Skeletal muscle satellite cell (primary cell): ENCODE measurements at regions not wholly inside any gene's neighbourhood (a gene's known extent, or its start where the extent isn't known, plus 50 kb on each side); places are given as distances from the start of the nearest gene placed in this dataset.
"Not testable (repeated sequence)": the region's sequence is repeated elsewhere in the genome, so short reads cannot be mapped to it uniquely, and the experiment has no call there.

Experiments used
- H3K27me3 ChIP-seq: 2 replicates; pipeline ENCODE4 v1.7.0; 2013; ENCODE audit warnings: low read length; ENCODE audit not compliant: control insufficient read depth, insufficient read depth
- H3K36me3 ChIP-seq: 2 replicates; pipeline ENCODE4 v1.7.0; 2013; ENCODE audit warnings: mild to moderate bottlenecking, control low read depth, low read length; ENCODE audit not compliant: insufficient read depth
- H3K4me1 ChIP-seq: 2 replicates; pipeline ENCODE4 v1.7.0; 2013; ENCODE audit warnings: low read length; ENCODE audit not compliant: control insufficient read depth, insufficient read depth
- H3K4me2 ChIP-seq: 2 replicates; pipeline ENCODE4 v1.7.0; 2013; ENCODE audit warnings: mild to moderate bottlenecking, low read length
- H3K4me3 ChIP-seq: 2 replicates; pipeline ENCODE4 v1.7.0; 2013; ENCODE audit warnings: low read length
- H3K9ac ChIP-seq: 2 replicates; pipeline ENCODE4 v1.7.0; 2013; ENCODE audit warnings: mild to moderate bottlenecking, low read depth, low read length, moderate library complexity
- H3K9me3 ChIP-seq: replicated peaks from 2 replicates; pipeline ENCODE4 v1.7.0; 2013; ENCODE audit warnings: mild to moderate bottlenecking, control low read depth, low read length

DNA sequence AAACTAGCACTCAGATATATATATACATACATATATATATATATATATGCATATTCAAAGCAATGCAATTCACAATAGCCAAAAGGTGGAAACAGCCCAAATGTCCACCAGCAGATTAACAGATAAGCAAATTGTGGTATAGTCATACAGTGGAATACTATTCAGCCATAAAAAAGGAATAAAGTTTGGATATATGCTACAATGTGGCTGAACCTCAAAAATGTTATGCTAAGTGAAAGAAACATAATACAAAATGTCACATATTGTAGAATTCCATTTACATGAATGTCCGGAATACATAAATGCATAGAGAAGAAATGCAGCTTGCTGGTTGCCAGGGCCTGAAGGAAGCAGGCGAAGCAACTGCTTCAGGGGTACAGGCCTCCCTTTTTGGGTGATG lies 143.4 kb downstream of the ATPSCKMT start:
- Histone ChIP-seq H3K4me3 (no peak overlapping the region), H3K9ac (no peak overlapping the region), H3K4me1 (no peaks in the 10 kb centered on the region), H3K27me3 (peaks cover 5% of the 10 kb centered on the region), H3K9me3 (no peaks in the 10 kb centered on the region), H3K4me2 (no peak overlapping the region), H3K36me3 (no peaks in the 10 kb centered on the region)

DNA sequence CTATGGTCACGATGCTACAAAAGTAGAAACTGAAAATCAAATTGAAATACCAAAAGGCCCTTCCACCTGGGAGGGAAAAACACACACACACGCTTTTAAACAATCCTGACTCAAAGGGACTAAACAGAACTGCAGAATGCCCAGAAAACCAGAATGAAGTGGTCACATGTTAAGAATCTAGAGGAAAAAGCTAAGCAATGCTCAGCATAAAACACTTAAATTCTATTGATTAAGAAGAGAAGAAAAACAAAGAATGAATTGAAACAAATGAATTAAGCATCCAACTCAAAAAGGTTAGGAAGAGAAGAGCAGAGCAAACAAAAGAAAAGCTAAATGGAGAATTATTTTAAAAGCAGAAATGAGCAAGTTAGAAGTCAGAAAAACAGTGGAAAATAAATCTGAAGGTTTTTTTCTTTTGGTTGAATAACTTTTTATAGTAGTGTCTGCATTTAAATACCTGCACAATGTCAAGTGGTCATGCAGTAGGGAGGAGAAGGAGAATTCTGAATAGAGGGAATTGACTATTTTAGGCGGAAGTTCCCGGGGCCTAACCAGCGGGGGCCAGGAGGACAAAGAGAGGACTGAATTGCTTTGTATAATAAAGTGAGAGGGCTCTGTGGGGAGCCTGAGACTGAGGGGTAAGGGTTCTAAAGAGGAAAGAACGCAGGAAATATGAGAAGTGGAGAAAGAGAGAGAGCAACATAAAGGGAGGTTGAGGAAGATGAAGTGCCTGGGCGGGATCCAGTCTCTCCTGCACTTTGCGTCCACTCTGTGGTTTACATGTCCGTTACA lies 146.8 kb downstream of the ATPSCKMT start:
- Histone ChIP-seq H3K4me3 (no peak overlapping the region), H3K4me1 (no peaks in the 10 kb centered on the region), H3K36me3 (no peaks in the 10 kb centered on the region)

DNA sequence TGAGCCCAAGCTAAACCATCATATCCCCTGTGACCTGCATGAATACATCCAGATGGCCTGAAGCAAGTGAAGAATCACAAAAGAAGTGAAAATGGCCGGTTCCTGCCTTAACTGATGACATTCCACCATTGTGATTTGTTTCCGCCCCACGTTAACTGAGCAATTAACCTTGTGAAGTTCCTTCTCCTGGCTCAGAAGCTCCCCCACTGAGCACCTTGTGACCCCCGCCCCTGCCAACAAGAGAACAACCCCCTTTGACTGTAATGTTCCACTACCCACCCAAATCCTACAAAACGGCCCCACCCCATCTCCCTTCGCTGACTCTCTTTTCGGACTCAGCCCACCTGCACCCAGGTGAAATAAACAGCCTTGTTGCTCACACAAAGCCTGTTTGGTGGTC lies 147.5 kb downstream of the ATPSCKMT start:
- not testable (repeated sequence) for H3K27me3 ChIP-seq, H3K4me1 ChIP-seq

More for the DNA sequence above, 146.8 kb downstream of the ATPSCKMT start:
- Histone ChIP-seq H3K4me2 (no peak overlapping the region), H3K9ac (no peak overlapping the region), H3K27me3 (no peaks in the 10 kb centered on the region), H3K9me3 (no peaks in the 10 kb centered on the region)

DNA sequence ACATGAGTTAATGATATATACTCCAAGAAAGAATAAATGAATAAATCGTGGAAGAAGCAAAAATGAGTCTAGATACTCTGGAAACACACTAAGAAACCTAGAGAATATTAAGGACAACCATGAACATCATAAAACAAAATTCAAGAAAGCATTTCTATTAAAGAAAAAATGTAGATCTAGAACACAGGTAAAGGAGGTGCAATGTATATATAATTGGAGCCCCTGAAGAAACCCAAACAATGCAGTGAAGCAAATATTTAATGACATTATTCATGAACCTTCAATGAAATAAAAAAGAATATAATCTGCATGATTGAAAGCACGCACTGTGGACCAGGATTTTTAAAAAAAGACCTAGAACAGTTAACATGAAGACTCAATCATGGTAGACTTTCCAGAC lies 150.1 kb downstream of the ATPSCKMT start:
- no peak overlapping the region for H3K4me2 ChIP-seq
- no peak overlapping the region for H3K4me3 ChIP-seq
- no peaks in the 10 kb centered on the region for H3K9me3 ChIP-seq
- no peak overlapping the region for H3K9ac ChIP-seq
- H3K27me3 ChIP-seq, result no peaks in the 10 kb centered on the region
- H3K4me1 ChIP-seq, result no peaks in the 10 kb centered on the region
- H3K36me3 ChIP-seq, result no peaks in the 10 kb centered on the region

More for the DNA sequence above, 147.5 kb downstream of the ATPSCKMT start:
- H3K4me2 ChIP-seq, H3K4me3 ChIP-seq, H3K9ac ChIP-seq, H3K36me3 ChIP-seq, H3K9me3 ChIP-seq: not testable (repeated sequence)

DNA sequence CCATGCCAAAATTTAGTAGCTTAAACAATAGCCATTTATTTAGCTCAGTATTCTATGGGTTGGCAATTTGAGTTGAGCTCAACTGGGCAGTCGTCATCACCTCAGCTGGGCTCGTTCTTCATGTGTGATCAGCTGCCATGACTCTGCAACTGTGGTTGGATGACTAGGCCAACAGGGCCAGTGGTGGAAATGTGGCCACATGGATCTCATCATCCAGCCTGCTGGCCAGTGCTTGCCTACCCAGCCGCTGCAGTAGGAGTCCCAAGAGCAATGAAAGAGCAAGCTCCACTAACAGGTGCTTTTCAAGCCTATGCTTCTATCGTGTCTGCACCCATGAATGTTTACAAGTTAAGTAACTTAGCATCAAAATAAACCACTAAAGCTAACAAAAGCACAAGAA lies 158.0 kb downstream of the ATPSCKMT start:
- H3K4me1 ChIP-seq, result no peaks in the 10 kb centered on the region
- no peaks in the 10 kb centered on the region for H3K27me3 ChIP-seq
- no peak overlapping the region for H3K9ac ChIP-seq
- H3K4me2 ChIP-seq, result no peak overlapping the region
- H3K9me3 ChIP-seq, result no peaks in the 10 kb centered on the region
- H3K4me3 ChIP-seq, result no peak overlapping the region
- H3K36me3 ChIP-seq, result no peaks in the 10 kb centered on the region

DNA sequence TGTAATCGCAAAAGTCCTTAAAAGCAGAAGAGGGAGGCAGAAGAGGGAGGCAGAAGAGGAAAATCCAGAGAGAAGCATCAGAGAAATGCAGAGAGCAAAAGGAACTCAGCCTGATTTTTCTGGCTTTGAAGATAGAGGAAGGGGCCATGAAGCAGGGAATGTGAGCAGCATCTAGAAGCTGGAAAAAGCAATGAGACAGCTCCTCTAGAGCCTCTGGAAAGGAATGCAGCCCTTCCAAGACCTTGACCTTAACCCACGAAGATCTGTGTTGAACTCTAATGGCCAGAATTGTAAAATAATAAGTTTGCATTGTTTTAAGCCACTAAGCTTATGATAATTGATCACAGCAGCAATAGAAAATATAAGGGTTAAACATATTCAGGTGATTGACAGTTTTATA lies 159.6 kb downstream of the ATPSCKMT start:
- no peak overlapping the region for H3K4me2 ChIP-seq
- no peaks in the 10 kb centered on the region for H3K27me3 ChIP-seq
- no peak overlapping the region for H3K4me3 ChIP-seq
- H3K4me1 ChIP-seq, result no peaks in the 10 kb centered on the region
- H3K36me3 ChIP-seq, result no peaks in the 10 kb centered on the region
- H3K9ac ChIP-seq, result no peak overlapping the region
- no peaks in the 10 kb centered on the region for H3K9me3 ChIP-seq

DNA sequence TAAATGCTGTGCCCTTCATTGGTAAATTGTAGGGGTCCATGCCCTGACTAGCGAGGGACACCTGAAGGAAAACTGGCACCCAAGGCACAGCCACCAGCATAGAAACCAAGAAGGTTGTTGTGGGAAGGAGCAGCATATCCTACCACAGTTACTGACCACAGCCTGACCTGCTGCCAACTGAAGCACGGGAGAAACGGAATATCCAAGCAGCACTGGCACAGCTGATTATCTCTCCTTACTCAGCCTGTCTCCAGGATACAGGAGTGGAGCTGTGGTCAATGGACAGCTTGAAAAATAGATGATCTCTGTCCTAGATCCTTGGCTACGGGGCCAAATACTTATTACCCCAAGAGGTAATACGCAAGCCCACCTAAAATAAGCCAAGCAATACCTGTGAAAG lies 164.5 kb downstream of the ATPSCKMT start:
- H3K4me2 ChIP-seq, result no peak overlapping the region
- H3K9me3 ChIP-seq, result no peaks in the 10 kb centered on the region
- no peak overlapping the region for H3K4me3 ChIP-seq
- H3K4me1 ChIP-seq, result no peaks in the 10 kb centered on the region
- H3K27me3 ChIP-seq, result peaks cover 3% of the 10 kb centered on the region
- no peak overlapping the region for H3K9ac ChIP-seq
- H3K36me3 ChIP-seq, result no peaks in the 10 kb centered on the region

DNA sequence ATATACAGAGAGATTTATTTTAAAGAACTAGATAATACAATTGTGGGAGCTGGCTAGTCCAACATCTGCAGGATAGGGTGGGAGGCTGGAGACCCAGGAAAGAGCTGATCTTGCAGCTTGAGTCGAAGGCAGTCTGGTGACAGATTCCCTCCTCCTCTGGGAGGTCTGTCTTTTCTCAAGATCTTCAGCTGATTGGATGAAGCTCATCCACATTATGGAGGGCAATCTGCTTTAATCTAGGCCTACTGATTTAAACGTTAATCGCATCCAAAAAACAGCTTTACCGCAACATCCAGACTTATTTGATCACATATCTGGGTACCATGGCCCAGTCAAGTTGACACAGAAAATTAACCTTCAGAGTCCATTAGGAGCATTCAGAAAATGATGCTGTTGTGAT lies 168.1 kb downstream of the ATPSCKMT start:
- Histone ChIP-seq H3K4me3 (no peak overlapping the region), H3K9ac (no peak overlapping the region), H3K4me1 (no peaks in the 10 kb centered on the region), H3K4me2 (no peak overlapping the region), H3K36me3 (no peaks in the 10 kb centered on the region), H3K9me3 (no peaks in the 10 kb centered on the region), H3K27me3 (peaks cover 6% of the 10 kb centered on the region)

DNA sequence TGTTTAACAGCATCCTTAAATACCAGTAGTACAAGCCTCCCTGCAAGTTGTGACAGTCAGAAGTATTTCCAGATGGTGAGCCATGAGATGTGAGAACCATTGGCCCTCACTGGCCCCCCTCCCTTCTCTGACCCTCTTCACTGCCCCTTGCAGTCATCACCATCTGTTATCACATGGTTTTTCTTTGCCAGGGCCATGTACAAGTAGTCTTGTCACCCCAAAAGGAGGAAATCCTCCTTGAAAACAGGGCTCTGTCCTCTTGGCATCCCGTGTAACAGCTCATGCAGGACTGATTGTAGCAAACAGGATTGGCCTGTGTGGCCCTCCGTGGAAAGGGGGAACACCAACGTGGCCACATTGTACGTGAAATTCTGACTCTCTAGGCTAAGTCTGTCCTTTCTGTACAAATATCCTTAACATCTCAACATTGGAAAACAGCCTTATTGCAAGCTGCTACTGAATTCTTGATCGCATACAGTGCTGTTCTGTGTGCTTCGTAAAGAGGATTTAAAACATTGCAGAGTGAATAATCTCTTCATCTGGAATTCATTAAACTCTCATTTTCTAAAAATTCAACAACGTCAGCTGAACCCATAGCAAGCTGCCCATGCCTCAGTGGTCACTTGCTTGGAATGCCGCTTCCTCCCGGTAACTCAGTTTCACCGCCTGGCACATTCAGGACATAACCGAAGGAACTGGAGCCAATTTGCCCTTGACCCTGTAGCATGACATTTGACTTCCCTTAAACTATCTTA lies 171.7 kb downstream of the ATPSCKMT start:
- Histone ChIP-seq H3K9me3 (no peaks in the 10 kb centered on the region), H3K27me3 (peaks cover 6% of the 10 kb centered on the region), H3K36me3 (no peaks in the 10 kb centered on the region), H3K4me2 (no peak overlapping the region), H3K4me3 (no peak overlapping the region), H3K9ac (no peak overlapping the region), H3K4me1 (no peaks in the 10 kb centered on the region)

DNA sequence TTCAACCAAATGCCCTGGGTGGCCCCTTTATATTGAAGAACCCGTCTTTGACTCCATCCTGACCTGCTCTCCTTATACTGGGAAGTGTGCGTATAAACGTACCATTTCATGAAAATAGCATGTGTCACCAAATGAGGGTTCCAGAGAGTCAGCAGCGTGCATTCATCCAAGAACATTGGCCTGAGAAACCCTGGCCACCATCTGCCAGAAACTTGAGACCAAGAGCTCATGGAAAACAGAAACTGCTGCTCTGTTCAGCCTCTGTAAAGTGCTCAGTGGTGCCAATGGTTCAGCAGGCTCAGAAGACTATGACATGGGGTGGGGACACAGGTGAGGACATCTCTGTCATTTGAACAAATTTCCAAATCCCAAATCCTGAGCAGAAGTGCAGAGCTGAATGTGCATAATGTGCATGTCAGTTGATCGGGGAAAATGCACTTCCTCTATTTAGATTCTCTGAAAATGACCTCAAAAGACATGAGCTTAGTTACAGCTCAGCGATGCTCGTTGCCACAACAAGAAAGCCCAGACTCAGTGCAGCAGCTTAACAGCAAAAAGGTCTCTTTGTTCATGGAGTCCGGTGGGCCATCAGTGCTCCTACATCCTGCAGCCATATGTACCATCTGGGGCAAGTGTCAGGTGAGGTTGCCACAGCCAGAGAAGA lies 176.1 kb downstream of the ATPSCKMT start:
- Histone ChIP-seq H3K9ac (no peak overlapping the region), H3K4me3 (no peak overlapping the region), H3K27me3 (peaks cover 5% of the 10 kb centered on the region), H3K4me1 (no peaks in the 10 kb centered on the region), H3K36me3 (no peaks in the 10 kb centered on the region), H3K9me3 (no peaks in the 10 kb centered on the region), H3K4me2 (no peak overlapping the region)

DNA sequence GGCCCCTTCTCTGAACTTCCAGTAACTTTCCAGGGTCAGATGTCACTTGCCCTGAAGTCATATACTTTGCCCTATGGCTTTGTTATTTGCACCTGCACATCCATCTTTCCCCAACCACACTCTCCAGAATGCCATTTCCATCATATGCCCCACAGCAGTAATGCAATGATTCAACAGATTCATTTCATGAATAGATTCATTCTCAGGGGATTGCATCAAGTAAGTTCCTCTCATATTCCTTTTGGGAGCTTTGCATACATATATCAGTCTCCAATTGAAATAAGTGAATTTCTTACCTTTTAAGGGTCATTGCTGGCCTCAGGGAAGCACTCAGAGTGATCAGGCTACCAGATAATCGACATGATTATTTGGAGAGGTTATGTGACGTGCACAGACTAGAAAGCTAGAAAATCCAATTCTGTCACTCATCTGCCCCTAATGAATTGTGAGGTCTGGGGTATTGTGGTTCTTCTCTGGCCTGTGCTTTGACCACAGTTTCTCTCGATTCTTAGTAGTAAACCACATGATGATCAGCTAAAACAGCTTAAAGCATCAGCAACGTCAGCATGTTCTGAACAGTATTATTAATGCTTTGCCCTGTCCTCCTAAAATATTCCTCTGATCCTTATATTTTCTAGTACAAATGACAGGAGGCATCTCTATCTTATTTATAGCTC lies 179.9 kb downstream of the ATPSCKMT start:
- Histone ChIP-seq H3K9ac (no peak overlapping the region), H3K36me3 (no peaks in the 10 kb centered on the region), H3K4me3 (no peak overlapping the region), H3K4me1 (no peaks in the 10 kb centered on the region), H3K4me2 (no peak overlapping the region), H3K27me3 (peaks cover 5% of the 10 kb centered on the region), H3K9me3 (no peaks in the 10 kb centered on the region)
